ENCODE measurements at regions not wholly inside any gene's neighbourhood (a gene's known extent, or its start where the extent isn't known, plus 50 kb on each side); places are given as distances from the start of the nearest gene placed in this dataset.
A peak's percentile ranks its signal among the peaks of the same experiment; 100 is the strongest.

DNA sequence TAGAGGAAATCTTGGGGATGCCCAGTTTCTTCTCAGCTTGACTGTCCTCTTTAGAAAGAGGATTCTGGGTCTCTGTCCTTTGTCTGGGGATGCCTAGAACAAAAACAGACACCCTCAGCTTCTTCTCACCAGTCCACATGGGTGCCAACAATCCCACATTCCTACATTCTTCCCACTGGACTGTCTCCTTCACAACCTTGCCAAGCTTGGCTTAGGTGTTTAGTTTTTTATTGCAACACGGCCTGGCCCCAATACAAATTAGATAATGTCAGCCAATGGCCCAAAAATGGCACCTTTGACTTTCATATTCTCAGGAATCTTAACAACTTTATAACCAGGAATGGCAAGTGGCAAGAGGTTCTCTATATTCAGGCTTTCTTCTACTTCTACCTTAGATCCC is 273.0 kb downstream of the RNF152 start:
- Mint-ChIP-seq H3K27ac (no peak overlapping the region), H3K9me3 (no peaks in the 10 kb centered on the region), H3K36me3 (no peaks in the 10 kb centered on the region), H3K4me1 (no peaks in the 10 kb centered on the region), H3K4me3 (no peak overlapping the region), H3K27me3 (peaks cover 8 to 23% of the 10 kb centered on the region in 2 donors)
- Histone ChIP-seq H3K4me3 (ENCODE audit: control insufficient read depth in 1 of 2, extremely low read depth in 1 of 2, low read length in 1 of 2) (no peak overlapping the region), H3K27me3 (replicated peaks in 1 of 2; ENCODE audit: control insufficient read depth in 2 of 2, extremely low read depth in 1 of 2, insufficient read depth in 2 of 2, low read length in 1 of 2) (no peaks in the 10 kb centered on the region), H3K36me3 (ENCODE audit: control insufficient read depth in 2 of 2, extremely low read depth in 1 of 2, insufficient read depth in 1 of 2, low read length in 1 of 2) (no peaks in the 10 kb centered on the region), H3K4me1 (ENCODE audit: control insufficient read depth in 1 of 2, extremely low read depth in 1 of 2, insufficient read depth in 2 of 2, low read length in 2 of 2) (no peaks in the 10 kb centered on the region), H3K27ac (ENCODE audit: low read length) (no peak overlapping the region), H3K9me3 (no peaks in the 10 kb centered on the region)
- POLR2A ChIA-PET: no interaction called here
- CTCF ChIA-PET: no interaction called here
- ATAC-seq (replicated peaks in 1 of 4): no peak
- 22% methylated on average over 1 of the region's 1 CpG for WGBS (ENCODE audit: insufficient coverage)
- no peak for DNase-seq

- no peak overlapping the region for H3K4me3 ChIP-seq (ENCODE audit: control insufficient read depth in 1 of 2, extremely low read depth in 1 of 2, low read length in 1 of 2)
- no peaks in the 10 kb centered on the region for H3K4me1 ChIP-seq (ENCODE audit: control insufficient read depth in 1 of 2, extremely low read depth in 1 of 2, insufficient read depth in 2 of 2, low read length in 2 of 2)
- Mint-ChIP-seq H3K4me1 (no peaks in the 10 kb centered on the region), H3K4me3 (no peak overlapping the region), H3K27me3 (peaks cover 8 to 26% of the 10 kb centered on the region in 2 donors), H3K27ac (no peak overlapping the region), H3K36me3 (no peaks in the 10 kb centered on the region), H3K9me3 (no peaks in the 10 kb centered on the region)
- H3K36me3 ChIP-seq (ENCODE audit: control insufficient read depth in 2 of 2, extremely low read depth in 1 of 2, insufficient read depth in 1 of 2, low read length in 1 of 2): no peaks in the 10 kb centered on the region
- WGBS (ENCODE audit: insufficient coverage): 80% methylated on average over 1 of the region's 3 CpGs
- H3K27me3 ChIP-seq (replicated peaks in 1 of 2; ENCODE audit: control insufficient read depth in 2 of 2, extremely low read depth in 1 of 2, insufficient read depth in 2 of 2, low read length in 1 of 2): no peaks in the 10 kb centered on the region
- ChIA-PET CTCF (no interaction called here), POLR2A (no interaction called here)
- no peaks in the 10 kb centered on the region for H3K9me3 ChIP-seq
- DNase-seq (no peak), ATAC-seq (replicated peaks in 1 of 4) (no peak)
- no peak overlapping the region for H3K27ac ChIP-seq (ENCODE audit: low read length)
These were observed 274.0 kb downstream of the RNF152 start for GRCh38 chr18:61618816-61619215.

GRCh38 chr18:61616111-61616610 is 276.6 kb downstream of the RNF152 start:
- Mint-ChIP-seq H3K4me3 (no peak overlapping the region), H3K27me3 (peaks cover 8 to 34% of the 10 kb centered on the region in 2 donors), H3K4me1 (no peaks in the 10 kb centered on the region), H3K9me3 (no peaks in the 10 kb centered on the region), H3K36me3 (no peaks in the 10 kb centered on the region), H3K27ac (no peak overlapping the region)
- Histone ChIP-seq H3K9me3 (no peaks in the 10 kb centered on the region), H3K4me3 (ENCODE audit: control insufficient read depth in 1 of 2, extremely low read depth in 1 of 2, low read length in 1 of 2) (no peak overlapping the region), H3K36me3 (ENCODE audit: control insufficient read depth in 2 of 2, extremely low read depth in 1 of 2, insufficient read depth in 1 of 2, low read length in 1 of 2) (no peaks in the 10 kb centered on the region), H3K27ac (ENCODE audit: low read length) (no peak overlapping the region), H3K4me1 (ENCODE audit: control insufficient read depth in 1 of 2, extremely low read depth in 1 of 2, insufficient read depth in 2 of 2, low read length in 2 of 2) (no peaks in the 10 kb centered on the region), H3K27me3 (replicated peaks in 1 of 2; ENCODE audit: control insufficient read depth in 2 of 2, extremely low read depth in 1 of 2, insufficient read depth in 2 of 2, low read length in 1 of 2) (no peaks in the 10 kb centered on the region)
- ChIA-PET CTCF (no interaction called here), POLR2A (no interaction called here)
- DNase-seq (no peak), ATAC-seq (replicated peaks in 1 of 4) (no peak)
- WGBS (ENCODE audit: insufficient coverage): no CpG with 5 or more reads among the region's 4 CpGs

DNA sequence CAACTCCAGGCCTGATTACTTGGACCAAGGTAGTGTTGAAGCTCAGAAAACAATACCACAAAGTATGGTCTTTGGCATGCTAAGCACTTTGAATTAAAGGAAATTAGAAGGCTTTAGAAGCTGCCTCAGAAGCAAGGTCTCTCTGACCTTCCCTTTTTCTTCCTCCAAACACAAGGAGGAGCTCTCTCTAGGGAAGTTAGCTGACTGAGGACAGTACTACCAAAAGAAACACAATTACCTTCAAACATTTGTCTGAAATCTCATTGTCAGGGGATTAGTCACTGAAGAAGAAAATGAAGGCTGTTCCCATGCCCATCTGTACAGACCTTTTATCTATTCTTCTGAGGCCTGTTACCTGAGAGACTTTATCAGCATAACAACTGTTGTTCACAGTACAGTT is 279.3 kb downstream of the CDH20 start:
- no peak overlapping the region for H3K4me3 Mint-ChIP-seq
- DNase-seq: peak in 1 of 35 experiments; percentile 2
- no peaks in the 10 kb centered on the region for H3K9me3 Mint-ChIP-seq
- Histone ChIP-seq H3K36me3 (ENCODE audit: control insufficient read depth in 2 of 2, extremely low read depth in 1 of 2, insufficient read depth in 1 of 2, low read length in 1 of 2) (no peaks in the 10 kb centered on the region), H3K27ac (ENCODE audit: low read length) (no peak overlapping the region), H3K4me1 (ENCODE audit: control insufficient read depth in 1 of 2, extremely low read depth in 1 of 2, insufficient read depth in 2 of 2, low read length in 2 of 2) (no peaks in the 10 kb centered on the region), H3K4me3 (ENCODE audit: control insufficient read depth in 1 of 2, extremely low read depth in 1 of 2, low read length in 1 of 2) (no peak overlapping the region), H3K9me3 (no peaks in the 10 kb centered on the region), H3K27me3 (replicated peaks in 1 of 2; ENCODE audit: control insufficient read depth in 2 of 2, extremely low read depth in 1 of 2, insufficient read depth in 2 of 2, low read length in 1 of 2) (no peaks in the 10 kb centered on the region)
- no peak for ATAC-seq (replicated peaks in 1 of 4)
- no peaks in the 10 kb centered on the region for H3K4me1 Mint-ChIP-seq
- H3K36me3 Mint-ChIP-seq: no peaks in the 10 kb centered on the region
- peaks cover 0 to 17% of the 10 kb centered on the region in 2 donors for H3K27me3 Mint-ChIP-seq
- POLR2A ChIA-PET: no interaction called here
- no peak overlapping the region for H3K27ac Mint-ChIP-seq
- CTCF ChIA-PET: interaction anchor here (1.2 to 1.3 kb wide), 2 partner anchors 518 to 519 kb away, joined by 3 to 4 read pairs; no protein-coding TSS in a partner anchor

- ATAC-seq (replicated peaks in 1 of 4) (no peak), DNase-seq (no peak)
- Histone ChIP-seq H3K27ac (ENCODE audit: low read length) (no peak overlapping the region), H3K4me1 (ENCODE audit: control insufficient read depth in 1 of 2, extremely low read depth in 1 of 2, insufficient read depth in 2 of 2, low read length in 2 of 2) (no peaks in the 10 kb centered on the region), H3K4me3 (ENCODE audit: control insufficient read depth in 1 of 2, extremely low read depth in 1 of 2, low read length in 1 of 2) (no peak overlapping the region), H3K27me3 (replicated peaks in 1 of 2; ENCODE audit: control insufficient read depth in 2 of 2, extremely low read depth in 1 of 2, insufficient read depth in 2 of 2, low read length in 1 of 2) (peaks cover 4 to 9% of the 10 kb centered on the region in 2 experiments), H3K9me3 (no peaks in the 10 kb centered on the region), H3K36me3 (ENCODE audit: control insufficient read depth in 2 of 2, extremely low read depth in 1 of 2, insufficient read depth in 1 of 2, low read length in 1 of 2) (no peaks in the 10 kb centered on the region)
- POLR2A ChIA-PET: no interaction called here
- Mint-ChIP-seq H3K27ac (no peak overlapping the region), H3K27me3 (peaks cover 15 to 30% of the 10 kb centered on the region in 2 donors), H3K9me3 (no peaks in the 10 kb centered on the region), H3K4me1 (no peaks in the 10 kb centered on the region), H3K36me3 (no peaks in the 10 kb centered on the region), H3K4me3 (no peak overlapping the region)
- CTCF ChIA-PET: no interaction called here
These were observed 275.9 kb downstream of the CDH20 start for GRCh38 chr18:61609131-61609530.

DNA sequence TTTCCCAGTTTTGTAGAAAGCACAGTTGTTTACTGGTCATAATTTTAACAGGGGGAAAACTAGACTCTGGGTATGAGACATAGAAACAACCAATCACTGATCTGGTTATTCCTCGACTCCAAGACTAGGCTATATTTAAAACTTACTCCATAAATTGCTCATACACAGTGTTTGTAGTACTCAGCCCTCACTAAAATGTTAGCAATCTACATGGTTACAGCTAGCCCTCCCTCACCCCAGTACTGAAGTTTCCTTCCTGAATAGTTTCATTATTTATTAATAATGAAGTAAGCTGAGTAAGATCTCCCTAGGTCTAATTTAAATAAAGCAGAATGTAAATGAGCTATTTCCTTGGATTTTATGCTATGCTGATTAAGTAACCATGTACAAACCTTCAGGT is 275.1 kb downstream of the CDH20 start:
- Mint-ChIP-seq H3K4me3 (no peak overlapping the region), H3K36me3 (no peaks in the 10 kb centered on the region), H3K9me3 (no peaks in the 10 kb centered on the region), H3K27me3 (peaks cover 18 to 35% of the 10 kb centered on the region in 2 donors), H3K27ac (no peak overlapping the region), H3K4me1 (no peaks in the 10 kb centered on the region)
- Histone ChIP-seq H3K4me1 (ENCODE audit: control insufficient read depth in 1 of 2, extremely low read depth in 1 of 2, insufficient read depth in 2 of 2, low read length in 2 of 2) (no peaks in the 10 kb centered on the region), H3K9me3 (no peaks in the 10 kb centered on the region), H3K27me3 (replicated peaks in 1 of 2; ENCODE audit: control insufficient read depth in 2 of 2, extremely low read depth in 1 of 2, insufficient read depth in 2 of 2, low read length in 1 of 2) (peaks cover 4 to 9% of the 10 kb centered on the region in 2 experiments), H3K4me3 (ENCODE audit: control insufficient read depth in 1 of 2, extremely low read depth in 1 of 2, low read length in 1 of 2) (no peak overlapping the region), H3K36me3 (ENCODE audit: control insufficient read depth in 2 of 2, extremely low read depth in 1 of 2, insufficient read depth in 1 of 2, low read length in 1 of 2) (no peaks in the 10 kb centered on the region), H3K27ac (ENCODE audit: low read length) (no peak overlapping the region)
- ChIA-PET CTCF (no interaction called here), POLR2A (no interaction called here)
- WGBS (ENCODE audit: insufficient coverage): no CpG with 5 or more reads among the region's 1 CpG
- DNase-seq: no peak
- ATAC-seq (replicated peaks in 1 of 4): no peak

DNA sequence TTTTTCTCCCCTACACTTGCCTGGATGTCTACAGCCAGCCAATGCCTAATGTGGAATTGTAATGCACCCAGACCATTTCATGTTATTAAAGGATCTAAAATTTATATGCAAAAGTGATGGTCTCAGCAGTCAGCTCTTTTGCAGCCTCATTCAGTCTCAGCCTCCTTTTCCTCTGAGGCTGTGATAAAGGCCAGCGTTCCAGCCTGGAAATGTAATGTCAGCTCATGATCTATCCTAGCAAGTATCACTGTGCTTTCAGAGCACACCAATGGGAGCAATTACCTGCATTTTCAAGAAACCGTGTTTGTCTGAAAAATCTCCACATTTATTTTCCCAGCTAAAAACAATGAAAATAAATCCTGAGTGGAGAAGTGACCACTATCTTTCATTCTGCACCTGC is 274.6 kb downstream of the CDH20 start:
- no peak overlapping the region for H3K4me3 ChIP-seq (ENCODE audit: control insufficient read depth in 1 of 2, extremely low read depth in 1 of 2, low read length in 1 of 2)
- Mint-ChIP-seq H3K36me3 (no peaks in the 10 kb centered on the region), H3K4me1 (no peaks in the 10 kb centered on the region), H3K27me3 (peaks cover 22 to 38% of the 10 kb centered on the region in 2 donors), H3K27ac (no peak overlapping the region), H3K4me3 (no peak overlapping the region), H3K9me3 (no peaks in the 10 kb centered on the region)
- POLR2A ChIA-PET: no interaction called here
- WGBS (ENCODE audit: insufficient coverage): 100% methylated on average over 1 of the region's 2 CpGs
- peaks cover 4 to 9% of the 10 kb centered on the region in 2 experiments for H3K27me3 ChIP-seq (replicated peaks in 1 of 2; ENCODE audit: control insufficient read depth in 2 of 2, extremely low read depth in 1 of 2, insufficient read depth in 2 of 2, low read length in 1 of 2)
- CTCF ChIA-PET: no interaction called here
- H3K4me1 ChIP-seq (ENCODE audit: control insufficient read depth in 1 of 2, extremely low read depth in 1 of 2, insufficient read depth in 2 of 2, low read length in 2 of 2): no peaks in the 10 kb centered on the region
- no peaks in the 10 kb centered on the region for H3K9me3 ChIP-seq
- H3K36me3 ChIP-seq (ENCODE audit: control insufficient read depth in 2 of 2, extremely low read depth in 1 of 2, insufficient read depth in 1 of 2, low read length in 1 of 2): no peaks in the 10 kb centered on the region
- ATAC-seq (replicated peaks in 1 of 4) (no peak), DNase-seq (no peak)
- H3K27ac ChIP-seq (ENCODE audit: low read length): no peak overlapping the region
